Smooth muscle cell (in vitro differentiated cells): ENCODE measurements at regions not wholly inside any gene's neighbourhood (a gene's known extent, or its start where the extent isn't known, plus 50 kb on each side); places are given as distances from the start of the nearest gene placed in this dataset.

Experiments used
- DNase-seq: peaks from one replicate; lab custom pipeline; 2025; ENCODE audit not compliant: unreplicated experiment; lab: John Stamatoyannopoulos, UW
- H2AFZ ChIP-seq: fragments of 200-600 bp; sonication (generic); 2 replicates; pipeline ENCODE4 v1.6.0; 2016; ENCODE audit warnings: antibody characterized with exemption, low read depth, mild to moderate bottlenecking
- H3F3A ChIP-seq: fragments of 200-600 bp; sonication (generic); 2 replicates; pipeline ENCODE4 v1.6.0; 2017; ENCODE audit warnings: antibody characterized with exemption, low read depth
- H3K27ac ChIP-seq: fragments of 200-600 bp; sonication (generic); 2 replicates; pipeline ENCODE4 v1.5.1; 2016; ENCODE audit warnings: low read depth, mild to moderate bottlenecking
- H3K27me3 ChIP-seq: fragments of 200-600 bp; sonication (generic); 2 replicates; pipeline ENCODE4 v1.6.1; 2016; ENCODE audit warnings: low read depth, mild to moderate bottlenecking
- H3K36me3 ChIP-seq: fragments of 200-600 bp; sonication (generic); 2 replicates; pipeline ENCODE4 v1.5.1; 2016; ENCODE audit warnings: low read depth
- H3K4me1 ChIP-seq: fragments of 200-600 bp; sonication (generic); 2 replicates; pipeline ENCODE4 v1.5.1; 2016; ENCODE audit warnings: low read depth
- H3K4me2 ChIP-seq: fragments of 200-600 bp; sonication (generic); 2 replicates; pipeline ENCODE4 v1.6.0; 2016; ENCODE audit warnings: mild to moderate bottlenecking
- H3K4me3 ChIP-seq: fragments of 200-600 bp; sonication (generic); 2 replicates; pipeline ENCODE4 v1.5.1; 2016; ENCODE audit warnings: mild to moderate bottlenecking
- H3K79me2 ChIP-seq: fragments of 200-600 bp; sonication (generic); 2 replicates; pipeline ENCODE4 v1.6.0; 2016; ENCODE audit warnings: low read depth, mild to moderate bottlenecking
- H3K9ac ChIP-seq: fragments of 200-600 bp; sonication (generic); 2 replicates; pipeline ENCODE4 v1.6.0; 2016; ENCODE audit warnings: low read depth
- H3K9me3 ChIP-seq: fragments of 200-600 bp; sonication (generic); replicated peaks from 2 replicates; pipeline ENCODE4 v1.5.1; 2016; ENCODE audit warnings: low read depth
- H4K20me1 ChIP-seq: fragments of 200-600 bp; sonication (generic); 2 replicates; pipeline ENCODE4 v1.6.0; 2016; ENCODE audit warnings: low read depth
- WGBS: methylation state at CpG from one replicate; pipeline ENCODE4 v1.1.7; 2016; ENCODE audit warnings: low lambda C conversion rate; 5-methylcytosine and 5-hydroxymethylcytosine counted together
- TF ChIP-seq, protein P1 (sequence below): fragments of 200-600 bp; sonication (generic); IDR thresholded peaks from 2 replicates; pipeline ENCODE4 v1.5.1; 2017; ENCODE audit warnings: borderline replicate concordance, mild to moderate bottlenecking, antibody characterized with exemption; ENCODE audit not compliant: insufficient read depth, poor library complexity, severe bottlenecking

DNA sequence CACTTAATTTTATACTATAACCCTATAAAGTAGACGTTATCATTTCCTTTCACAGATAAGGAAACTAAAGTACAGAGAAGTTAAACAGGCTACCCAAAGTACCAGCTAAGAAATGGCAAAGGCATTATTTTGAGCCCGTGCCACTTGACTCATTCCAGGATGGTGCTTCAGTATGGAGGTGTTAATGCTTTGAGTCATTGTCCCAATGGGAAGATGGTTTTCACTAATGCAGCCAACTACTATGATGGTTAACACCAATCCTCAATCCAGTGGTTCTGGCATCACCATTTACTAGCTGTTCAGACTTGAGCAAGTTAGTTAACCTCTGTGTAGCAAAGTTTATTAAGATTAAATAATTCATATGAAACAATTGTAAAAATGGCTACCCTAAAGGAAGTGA, 123.1 kb upstream of the SLC5A12 start:
- no peak for DNase-seq
- H4K20me1 ChIP-seq: no peaks in the 10 kb centered on the region

DNA sequence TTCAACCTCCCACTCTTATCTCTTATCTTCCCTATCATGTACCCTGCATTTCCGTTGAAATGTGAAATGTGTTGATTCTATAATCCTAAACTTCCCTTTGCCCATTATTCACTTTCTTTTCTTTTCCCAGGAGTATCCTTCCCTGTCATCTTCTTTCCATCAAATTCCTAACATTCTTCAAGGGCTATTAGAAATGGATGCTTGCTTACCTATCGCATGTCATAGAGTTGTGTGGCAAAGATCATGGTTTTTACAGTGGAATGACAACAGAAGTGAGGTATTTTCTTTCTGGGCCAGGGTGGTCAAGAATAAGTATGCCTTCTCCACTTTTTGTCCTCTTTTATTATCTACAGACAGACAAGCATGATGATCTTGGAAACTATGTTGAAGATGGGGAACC, 124.4 kb upstream of the SLC5A12 start:
- H4K20me1 ChIP-seq: no peaks in the 10 kb centered on the region
- no peak for DNase-seq
- H3F3A ChIP-seq: no peaks in the 10 kb centered on the region
- H3K9me3 ChIP-seq: no peaks in the 10 kb centered on the region
- TF ChIP-seq, protein P1, sequence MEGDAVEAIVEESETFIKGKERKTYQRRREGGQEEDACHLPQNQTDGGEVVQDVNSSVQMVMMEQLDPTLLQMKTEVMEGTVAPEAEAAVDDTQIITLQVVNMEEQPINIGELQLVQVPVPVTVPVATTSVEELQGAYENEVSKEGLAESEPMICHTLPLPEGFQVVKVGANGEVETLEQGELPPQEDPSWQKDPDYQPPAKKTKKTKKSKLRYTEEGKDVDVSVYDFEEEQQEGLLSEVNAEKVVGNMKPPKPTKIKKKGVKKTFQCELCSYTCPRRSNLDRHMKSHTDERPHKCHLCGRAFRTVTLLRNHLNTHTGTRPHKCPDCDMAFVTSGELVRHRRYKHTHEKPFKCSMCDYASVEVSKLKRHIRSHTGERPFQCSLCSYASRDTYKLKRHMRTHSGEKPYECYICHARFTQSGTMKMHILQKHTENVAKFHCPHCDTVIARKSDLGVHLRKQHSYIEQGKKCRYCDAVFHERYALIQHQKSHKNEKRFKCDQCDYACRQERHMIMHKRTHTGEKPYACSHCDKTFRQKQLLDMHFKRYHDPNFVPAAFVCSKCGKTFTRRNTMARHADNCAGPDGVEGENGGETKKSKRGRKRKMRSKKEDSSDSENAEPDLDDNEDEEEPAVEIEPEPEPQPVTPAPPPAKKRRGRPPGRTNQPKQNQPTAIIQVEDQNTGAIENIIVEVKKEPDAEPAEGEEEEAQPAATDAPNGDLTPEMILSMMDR: no peak
- WGBS: 59% methylated on average over 2 of the region's 2 CpGs
- H3K79me2 ChIP-seq: no peaks in the 10 kb centered on the region
- H3K4me1 ChIP-seq: peaks cover 6% of the 10 kb centered on the region
- no peak overlapping the region for H3K4me3 ChIP-seq
- no peaks in the 10 kb centered on the region for H3K27me3 ChIP-seq
- no peaks in the 10 kb centered on the region for H3K36me3 ChIP-seq
- H3K27ac ChIP-seq: no peak overlapping the region
- H2AFZ ChIP-seq: no peak overlapping the region
- no peak overlapping the region for H3K4me2 ChIP-seq
- H3K9ac ChIP-seq: no peak overlapping the region

More for the DNA sequence above, 123.1 kb upstream of the SLC5A12 start:
- Histone ChIP-seq H3K27me3 (no peaks in the 10 kb centered on the region), H3K9me3 (no peaks in the 10 kb centered on the region), H3K9ac (no peak overlapping the region), H3F3A (no peaks in the 10 kb centered on the region), H3K79me2 (no peaks in the 10 kb centered on the region), H3K36me3 (no peaks in the 10 kb centered on the region), H3K27ac (no peak overlapping the region), H2AFZ (no peak overlapping the region), H3K4me2 (no peak overlapping the region), H3K4me3 (no peak overlapping the region), H3K4me1 (peaks cover 6% of the 10 kb centered on the region)
- TF ChIP-seq, protein P1: no peak
- WGBS: 91% methylated on average over 2 of the region's 2 CpGs

DNA sequence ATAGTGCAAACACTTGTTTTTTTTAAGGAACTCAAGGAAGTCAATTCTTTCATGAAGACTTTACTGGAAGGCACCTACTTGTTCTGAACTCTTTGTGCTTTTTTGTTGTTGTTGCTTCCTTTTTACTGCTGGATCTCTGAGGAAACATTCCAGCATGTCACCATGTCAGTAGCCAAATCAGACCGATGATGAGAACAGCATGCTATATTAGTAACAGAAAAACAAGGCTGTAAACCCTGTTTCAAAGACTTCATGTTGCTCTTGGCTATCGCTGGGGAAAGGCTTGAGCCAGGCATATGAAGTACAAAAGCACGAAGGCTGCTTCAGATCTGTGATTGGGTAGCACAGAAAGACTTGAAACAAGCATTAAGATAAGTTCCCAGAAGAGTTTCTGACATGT, 125.6 kb upstream of the SLC5A12 start:
- Histone ChIP-seq H2AFZ (no peak overlapping the region), H3K9me3 (no peaks in the 10 kb centered on the region), H3K79me2 (no peaks in the 10 kb centered on the region), H3K27me3 (no peaks in the 10 kb centered on the region), H3K27ac (no peak overlapping the region), H3K36me3 (no peaks in the 10 kb centered on the region), H3K9ac (no peak overlapping the region), H3F3A (no peaks in the 10 kb centered on the region), H3K4me3 (no peak overlapping the region), H4K20me1 (no peaks in the 10 kb centered on the region), H3K4me1 (peaks cover 3% of the 10 kb centered on the region), H3K4me2 (no peak overlapping the region)
- TF ChIP-seq, protein P1: no peak
- 86% methylated on average over 3 of the region's 3 CpGs for WGBS
- no peak for DNase-seq

DNA sequence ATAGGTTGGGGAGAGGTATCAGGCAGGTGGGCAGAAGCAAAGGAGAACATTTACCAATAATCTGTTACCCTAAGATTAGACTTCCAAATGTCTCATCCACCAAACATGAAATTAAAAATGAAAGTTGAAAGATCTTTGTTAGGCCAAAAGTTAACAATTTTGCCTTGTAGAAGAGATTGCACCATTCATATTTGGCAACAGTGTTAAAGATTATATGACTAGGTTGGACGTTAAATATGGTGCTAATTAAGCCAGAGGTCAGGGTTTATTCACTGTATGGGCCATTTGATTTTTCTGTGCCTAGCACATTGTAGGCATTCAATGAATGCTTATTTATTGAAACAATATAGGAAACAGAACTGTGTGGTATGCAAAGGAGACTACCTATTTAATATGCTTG, 126.1 kb upstream of the SLC5A12 start:
- Histone ChIP-seq H3K9me3 (no peaks in the 10 kb centered on the region), H3K9ac (no peak overlapping the region), H3K4me3 (no peak overlapping the region), H3F3A (no peaks in the 10 kb centered on the region), H3K79me2 (no peaks in the 10 kb centered on the region), H3K36me3 (no peaks in the 10 kb centered on the region), H4K20me1 (no peaks in the 10 kb centered on the region), H3K4me2 (no peak overlapping the region), H3K4me1 (no peaks in the 10 kb centered on the region), H3K27ac (no peak overlapping the region), H3K27me3 (no peaks in the 10 kb centered on the region), H2AFZ (no peak overlapping the region)
- WGBS: 95% methylated on average over 1 of the region's 1 CpG
- no peak for DNase-seq
- TF ChIP-seq, protein P1: no peak
